Gastroesophageal sphincter (tissue), 3 donors: ENCODE measurements at regions not wholly inside any gene's neighbourhood (a gene's known extent, or its start where the extent isn't known, plus 50 kb on each side); places are given as distances from the start of the nearest gene placed in this dataset.

Experiments
- POLR2A ChIP-seq, 2 donors: fragments of 450-650 bp; IDR thresholded peaks; one replicate each; pipeline ENCODE4 v1.6.1; 2017; ENCODE audit warnings: antibody characterized with exemption in 2 of 2, mild to moderate bottlenecking in 2 of 2, moderate library complexity in 1 of 2
- TF ChIP-seq, protein P1 (sequence below), 4 experiments: fragments of 200-600 bp in 2 of 4; fragments of 450-650 bp in 2 of 4; sonication (generic) in 1 of 4; IDR thresholded peaks; one replicate each; pipeline ENCODE4 v1.5.1; 2017 to 2019; ENCODE audit warnings: antibody characterized with exemption in 4 of 4, mild to moderate bottlenecking in 2 of 4, moderate library complexity in 2 of 4

DNA sequence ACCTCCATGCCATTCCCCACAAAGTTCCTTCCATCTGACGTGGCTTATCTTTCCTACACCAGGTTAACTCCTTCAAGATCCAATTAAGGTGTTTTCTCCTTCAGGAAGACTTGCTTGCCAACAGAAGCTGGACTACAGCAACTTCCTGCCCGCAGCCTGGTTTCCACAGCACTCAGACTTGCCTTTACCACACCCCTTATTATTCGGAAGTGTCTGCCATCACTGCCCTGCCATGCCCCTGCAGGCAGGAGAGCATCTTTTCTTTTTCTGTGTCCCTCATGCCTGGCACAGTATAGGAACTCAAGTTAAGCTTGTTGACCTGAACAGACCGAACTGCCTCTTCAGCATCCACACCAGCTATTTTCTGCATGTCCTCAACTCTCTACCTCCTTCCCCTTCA lies 168.0 kb downstream of the FOXO1 start:
- TF ChIP-seq, protein P1, sequence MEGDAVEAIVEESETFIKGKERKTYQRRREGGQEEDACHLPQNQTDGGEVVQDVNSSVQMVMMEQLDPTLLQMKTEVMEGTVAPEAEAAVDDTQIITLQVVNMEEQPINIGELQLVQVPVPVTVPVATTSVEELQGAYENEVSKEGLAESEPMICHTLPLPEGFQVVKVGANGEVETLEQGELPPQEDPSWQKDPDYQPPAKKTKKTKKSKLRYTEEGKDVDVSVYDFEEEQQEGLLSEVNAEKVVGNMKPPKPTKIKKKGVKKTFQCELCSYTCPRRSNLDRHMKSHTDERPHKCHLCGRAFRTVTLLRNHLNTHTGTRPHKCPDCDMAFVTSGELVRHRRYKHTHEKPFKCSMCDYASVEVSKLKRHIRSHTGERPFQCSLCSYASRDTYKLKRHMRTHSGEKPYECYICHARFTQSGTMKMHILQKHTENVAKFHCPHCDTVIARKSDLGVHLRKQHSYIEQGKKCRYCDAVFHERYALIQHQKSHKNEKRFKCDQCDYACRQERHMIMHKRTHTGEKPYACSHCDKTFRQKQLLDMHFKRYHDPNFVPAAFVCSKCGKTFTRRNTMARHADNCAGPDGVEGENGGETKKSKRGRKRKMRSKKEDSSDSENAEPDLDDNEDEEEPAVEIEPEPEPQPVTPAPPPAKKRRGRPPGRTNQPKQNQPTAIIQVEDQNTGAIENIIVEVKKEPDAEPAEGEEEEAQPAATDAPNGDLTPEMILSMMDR (IDR thresholded peaks at IDR 0.05): no peak
- no peak for TF ChIP-seq POLR2A (IDR thresholded peaks at IDR 0.05)
